Liver (tissue), 8 donors: ENCODE measurements at regions not wholly inside any gene's neighbourhood (a gene's known extent, or its start where the extent isn't known, plus 50 kb on each side); places are given as distances from the start of the nearest gene placed in this dataset.

ENCODE experiments used
- DNase-seq: peaks from one replicate; pipeline ENCODE4 v3.0.0-alpha.2; 2017; ENCODE audit warnings: low spot score
- H3K27ac ChIP-seq, 2 donors: one replicate each; pipeline ENCODE4 v1.7.0; 2013; ENCODE audit warnings: inconsistent platforms in 2 of 2, low read length in 2 of 2, control low read depth in 1 of 2, low read depth in 1 of 2, mild to moderate bottlenecking in 1 of 2
- H3K27me3 ChIP-seq, 4 donors: one replicate each; pipeline versions ENCODE4 v1.6.1 to v1.7.0; 2013; ENCODE audit warnings: low read length in 3 of 4, inconsistent platforms in 1 of 4, mild to moderate bottlenecking in 1 of 4, moderate library complexity in 1 of 4; ENCODE audit not compliant: control insufficient read depth in 4 of 4, insufficient read depth in 4 of 4
- H3K36me3 ChIP-seq, 4 donors: one replicate each; pipeline versions ENCODE4 v1.6.1 to v1.7.0; 2013; ENCODE audit warnings: low read length in 3 of 4, mild to moderate bottlenecking in 3 of 4, low read depth in 1 of 4, moderate library complexity in 1 of 4; ENCODE audit not compliant: control insufficient read depth in 4 of 4, insufficient read depth in 3 of 4
- H3K4me1 ChIP-seq, 4 donors: one replicate each; pipeline versions ENCODE4 v1.6.1 to v1.7.0; 2013; ENCODE audit warnings: low read length in 3 of 4, mild to moderate bottlenecking in 3 of 4, moderate library complexity in 1 of 4; ENCODE audit not compliant: control insufficient read depth in 4 of 4, insufficient read depth in 4 of 4
- H3K4me3 ChIP-seq, 3 donors: one replicate each; pipeline versions ENCODE4 v1.6.1 to v1.7.0; 2013; ENCODE audit warnings: low read length in 3 of 3, control low read depth in 1 of 3, low read depth in 1 of 3, mild to moderate bottlenecking in 1 of 3
- H3K9ac ChIP-seq, 2 donors: one replicate each; pipeline ENCODE4 v1.7.0; 2013; ENCODE audit warnings: low read length in 2 of 2, mild to moderate bottlenecking in 2 of 2, moderate library complexity in 2 of 2, control low read depth in 1 of 2, low read depth in 1 of 2
- H3K9me3 ChIP-seq, 4 donors: one replicate each; pipeline versions ENCODE4 v1.6.1 to v1.7.0; 2013; ENCODE audit warnings: low read length in 3 of 4; ENCODE audit not compliant: control insufficient read depth in 4 of 4
- EGR1 ChIP-seq, 2 donors: IDR thresholded peaks; 2 replicates each; pipeline ENCODE4 v1.6.1; 2016 to 2018; ENCODE audit warnings: antibody characterized with exemption in 2 of 2, low read depth in 2 of 2
- FOXA1 ChIP-seq: IDR thresholded peaks from 2 replicates; pipeline ENCODE4 v1.6.1; 2016; ENCODE audit warnings: antibody characterized with exemption
- FOXA2 ChIP-seq: IDR thresholded peaks from 2 replicates; pipeline ENCODE4 v1.6.1; 2016; ENCODE audit warnings: antibody characterized with exemption
- GABPA ChIP-seq, 2 donors: IDR thresholded peaks in 1 of 2; conservative IDR thresholded peaks in 1 of 2; 2 replicates each; pipeline ENCODE4 v1.6.1; 2016; ENCODE audit warnings: antibody characterized with exemption in 2 of 2, mild to moderate bottlenecking in 1 of 2, moderate library complexity in 1 of 2
- HNF4A ChIP-seq, 2 donors: conservative IDR thresholded peaks; 2 replicates each; pipeline ENCODE4 v1.6.1; 2016; ENCODE audit warnings: antibody characterized with exemption in 2 of 2, mild to moderate bottlenecking in 2 of 2
- HNF4G ChIP-seq: IDR thresholded peaks from 2 replicates; pipeline ENCODE4 v1.6.1; 2016; ENCODE audit warnings: antibody characterized with exemption
- JUND ChIP-seq, 2 donors: IDR thresholded peaks; 2 replicates each; pipeline ENCODE4 v1.6.1; 2016; ENCODE audit warnings: antibody characterized with exemption in 2 of 2
- NR2F2 ChIP-seq: IDR thresholded peaks from 2 replicates; pipeline ENCODE4 v1.6.1; 2016; ENCODE audit warnings: antibody characterized with exemption
- RAD21 ChIP-seq, 2 donors: IDR thresholded peaks; 2 replicates each; pipeline ENCODE4 v1.6.1; 2016; ENCODE audit warnings: antibody characterized with exemption in 2 of 2, mild to moderate bottlenecking in 2 of 2
- RXRA ChIP-seq, 2 donors: IDR thresholded peaks; 2 replicates each; pipeline ENCODE4 v1.6.1; 2017 to 2018; ENCODE audit warnings: antibody characterized with exemption in 2 of 2, mild to moderate bottlenecking in 1 of 2
- SP1 ChIP-seq: IDR thresholded peaks from 2 replicates; pipeline ENCODE4 v1.6.1; 2018; ENCODE audit warnings: antibody characterized with exemption, mild to moderate bottlenecking
- TAF1 ChIP-seq: conservative IDR thresholded peaks from 2 replicates; pipeline ENCODE4 v1.6.1; 2016; ENCODE audit warnings: antibody characterized with exemption, mild to moderate bottlenecking
- YY1 ChIP-seq: IDR thresholded peaks from 2 replicates; pipeline ENCODE4 v1.6.1; 2016; ENCODE audit warnings: antibody characterized with exemption, mild to moderate bottlenecking
- WGBS: extraction: QIAGEN DNeasy Blood & Tissue Kit; methylation state at CpG from one replicate; pipeline ENCODE4 v1.1.7; 2013; 5-methylcytosine and 5-hydroxymethylcytosine counted together
- TF ChIP-seq, protein P1 (sequence below): IDR thresholded peaks from 2 replicates; pipeline ENCODE4 v1.6.1; 2016; ENCODE audit warnings: antibody characterized with exemption
- TF ChIP-seq, protein P2 (sequence below): fragments of 150-350 bp; IDR thresholded peaks from 2 replicates; pipeline ENCODE4 v1.5.1; 2017; ENCODE audit warnings: improper control_type of control experiment, low read depth, low read length; ENCODE audit not compliant: missing input control
- TF ChIP-seq, protein P3 (sequence below): IDR thresholded peaks from 2 replicates; pipeline ENCODE4 v1.6.1; 2016; ENCODE audit warnings: antibody characterized with exemption
- TF ChIP-seq, protein P4 (sequence below): IDR thresholded peaks from 2 replicates; pipeline ENCODE4 v1.6.1; 2016; ENCODE audit warnings: antibody characterized with exemption, mild to moderate bottlenecking
- donor health status: healthy.
- donor health status: healthy.
- donor health status: healthy.
- donor health status: healthy.
- donor health status: healthy.

DNA sequence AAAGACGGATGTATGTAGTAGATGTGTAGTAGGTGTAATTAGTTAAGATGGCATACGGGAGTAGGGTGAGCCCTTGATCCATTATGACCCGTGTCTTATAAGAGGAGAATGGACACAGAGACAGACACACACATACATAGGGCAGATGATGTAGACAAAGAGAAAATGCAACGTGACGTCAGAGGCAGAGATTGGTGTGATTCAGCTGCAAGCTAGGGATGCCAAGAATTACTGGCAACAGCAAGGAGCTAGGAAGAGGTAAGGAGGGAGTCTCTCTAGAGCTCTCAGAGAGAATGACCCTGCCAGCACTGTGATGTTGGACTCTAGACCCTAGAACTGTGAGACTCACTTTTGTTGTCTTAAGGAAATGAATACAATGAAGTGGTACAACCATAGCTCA, 247.0 kb upstream of the HABP2 start (continued):
- TF ChIP-seq JUND (IDR thresholded peaks at IDR 0.05) = no peak
- TF ChIP-seq, protein P1, sequence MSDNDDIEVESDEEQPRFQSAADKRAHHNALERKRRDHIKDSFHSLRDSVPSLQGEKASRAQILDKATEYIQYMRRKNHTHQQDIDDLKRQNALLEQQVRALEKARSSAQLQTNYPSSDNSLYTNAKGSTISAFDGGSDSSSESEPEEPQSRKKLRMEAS = no peak

DNA sequence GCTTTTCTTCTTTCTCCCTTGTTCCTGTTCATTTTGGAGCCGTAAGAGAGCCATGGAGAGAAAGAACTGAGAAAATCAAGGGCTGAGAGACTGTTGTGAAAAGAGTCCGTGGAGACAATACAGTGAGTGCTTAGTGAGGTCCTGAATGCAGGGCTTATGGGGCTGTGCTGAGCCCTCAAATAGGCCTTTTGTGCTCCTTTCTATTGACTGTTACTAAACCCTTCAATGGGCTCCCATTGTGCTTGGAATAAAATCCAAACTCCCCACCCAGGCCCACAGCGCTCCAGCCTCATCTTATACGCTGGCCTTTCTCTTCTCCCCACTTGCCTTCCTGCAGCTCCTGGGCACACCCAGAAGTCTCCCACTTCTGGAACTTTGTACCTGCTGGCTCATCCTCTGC, 243.1 kb upstream of the HABP2 start:
- DNase-seq = no peak
- no peaks in the 10 kb centered on the region for H3K36me3 ChIP-seq
- H3K27ac ChIP-seq = no peak overlapping the region
- TF ChIP-seq, protein P2, sequence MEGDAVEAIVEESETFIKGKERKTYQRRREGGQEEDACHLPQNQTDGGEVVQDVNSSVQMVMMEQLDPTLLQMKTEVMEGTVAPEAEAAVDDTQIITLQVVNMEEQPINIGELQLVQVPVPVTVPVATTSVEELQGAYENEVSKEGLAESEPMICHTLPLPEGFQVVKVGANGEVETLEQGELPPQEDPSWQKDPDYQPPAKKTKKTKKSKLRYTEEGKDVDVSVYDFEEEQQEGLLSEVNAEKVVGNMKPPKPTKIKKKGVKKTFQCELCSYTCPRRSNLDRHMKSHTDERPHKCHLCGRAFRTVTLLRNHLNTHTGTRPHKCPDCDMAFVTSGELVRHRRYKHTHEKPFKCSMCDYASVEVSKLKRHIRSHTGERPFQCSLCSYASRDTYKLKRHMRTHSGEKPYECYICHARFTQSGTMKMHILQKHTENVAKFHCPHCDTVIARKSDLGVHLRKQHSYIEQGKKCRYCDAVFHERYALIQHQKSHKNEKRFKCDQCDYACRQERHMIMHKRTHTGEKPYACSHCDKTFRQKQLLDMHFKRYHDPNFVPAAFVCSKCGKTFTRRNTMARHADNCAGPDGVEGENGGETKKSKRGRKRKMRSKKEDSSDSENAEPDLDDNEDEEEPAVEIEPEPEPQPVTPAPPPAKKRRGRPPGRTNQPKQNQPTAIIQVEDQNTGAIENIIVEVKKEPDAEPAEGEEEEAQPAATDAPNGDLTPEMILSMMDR = no peak
- TF ChIP-seq YY1 (no peak), FOXA2 (no peak), NR2F2 (no peak), SP1 (no peak), TAF1 (no peak), FOXA1 (no peak), RAD21 (IDR thresholded peaks at IDR 0.05) (no peak), GABPA (IDR thresholded peaks at IDR 0.05 in 1 of 2, conservative IDR thresholded peaks at IDR 0.05 in 1 of 2) (no peak), RXRA (IDR thresholded peaks at IDR 0.05) (no peak), HNF4G (no peak), EGR1 (IDR thresholded peaks at IDR 0.05; ENCODE audit: low read depth in 2 of 2) (no peak)
- H3K9me3 ChIP-seq = no peaks in the 10 kb centered on the region
- no peak overlapping the region for H3K4me3 ChIP-seq
- H3K4me1 ChIP-seq = no peaks in the 10 kb centered on the region
- no peaks in the 10 kb centered on the region for H3K27me3 ChIP-seq
- 96% methylated on average over 4 of the region's 4 CpGs for WGBS
- H3K9ac ChIP-seq = no peak overlapping the region

DNA sequence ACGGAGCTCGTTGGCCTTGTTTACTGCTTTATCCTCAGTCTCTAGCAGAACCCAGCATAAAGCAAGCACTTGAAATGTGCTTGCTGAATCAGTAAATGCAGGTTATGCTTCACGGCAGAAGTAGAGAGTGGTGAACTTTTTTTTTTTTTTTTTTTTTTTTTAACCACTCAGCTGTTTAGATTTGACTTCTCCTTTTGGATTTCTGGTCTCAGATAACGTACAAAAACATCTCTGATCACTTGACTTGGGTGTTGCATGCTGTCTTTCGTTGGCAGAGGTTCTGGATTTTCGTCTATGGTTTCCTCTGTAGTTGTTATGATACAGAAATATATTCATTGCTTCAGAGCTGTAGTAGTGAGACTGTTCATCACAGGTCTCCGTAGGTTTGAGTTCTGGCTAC, 242.5 kb upstream of the HABP2 start:
- Histone ChIP-seq H3K4me3 (no peak overlapping the region), H3K4me1 (no peaks in the 10 kb centered on the region), H3K36me3 (no peaks in the 10 kb centered on the region), H3K27ac (no peak overlapping the region), H3K9ac (no peak overlapping the region), H3K9me3 (no peaks in the 10 kb centered on the region), H3K27me3 (no peaks in the 10 kb centered on the region)
- TF ChIP-seq, protein P3, sequence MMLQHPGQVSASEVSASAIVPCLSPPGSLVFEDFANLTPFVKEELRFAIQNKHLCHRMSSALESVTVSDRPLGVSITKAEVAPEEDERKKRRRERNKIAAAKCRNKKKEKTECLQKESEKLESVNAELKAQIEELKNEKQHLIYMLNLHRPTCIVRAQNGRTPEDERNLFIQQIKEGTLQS = no peak
- TF ChIP-seq, protein P4, sequence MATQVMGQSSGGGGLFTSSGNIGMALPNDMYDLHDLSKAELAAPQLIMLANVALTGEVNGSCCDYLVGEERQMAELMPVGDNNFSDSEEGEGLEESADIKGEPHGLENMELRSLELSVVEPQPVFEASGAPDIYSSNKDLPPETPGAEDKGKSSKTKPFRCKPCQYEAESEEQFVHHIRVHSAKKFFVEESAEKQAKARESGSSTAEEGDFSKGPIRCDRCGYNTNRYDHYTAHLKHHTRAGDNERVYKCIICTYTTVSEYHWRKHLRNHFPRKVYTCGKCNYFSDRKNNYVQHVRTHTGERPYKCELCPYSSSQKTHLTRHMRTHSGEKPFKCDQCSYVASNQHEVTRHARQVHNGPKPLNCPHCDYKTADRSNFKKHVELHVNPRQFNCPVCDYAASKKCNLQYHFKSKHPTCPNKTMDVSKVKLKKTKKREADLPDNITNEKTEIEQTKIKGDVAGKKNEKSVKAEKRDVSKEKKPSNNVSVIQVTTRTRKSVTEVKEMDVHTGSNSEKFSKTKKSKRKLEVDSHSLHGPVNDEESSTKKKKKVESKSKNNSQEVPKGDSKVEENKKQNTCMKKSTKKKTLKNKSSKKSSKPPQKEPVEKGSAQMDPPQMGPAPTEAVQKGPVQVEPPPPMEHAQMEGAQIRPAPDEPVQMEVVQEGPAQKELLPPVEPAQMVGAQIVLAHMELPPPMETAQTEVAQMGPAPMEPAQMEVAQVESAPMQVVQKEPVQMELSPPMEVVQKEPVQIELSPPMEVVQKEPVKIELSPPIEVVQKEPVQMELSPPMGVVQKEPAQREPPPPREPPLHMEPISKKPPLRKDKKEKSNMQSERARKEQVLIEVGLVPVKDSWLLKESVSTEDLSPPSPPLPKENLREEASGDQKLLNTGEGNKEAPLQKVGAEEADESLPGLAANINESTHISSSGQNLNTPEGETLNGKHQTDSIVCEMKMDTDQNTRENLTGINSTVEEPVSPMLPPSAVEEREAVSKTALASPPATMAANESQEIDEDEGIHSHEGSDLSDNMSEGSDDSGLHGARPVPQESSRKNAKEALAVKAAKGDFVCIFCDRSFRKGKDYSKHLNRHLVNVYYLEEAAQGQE = no peak
- no peak for TF ChIP-seq HNF4A (conservative IDR thresholded peaks at IDR 0.05)
- TF ChIP-seq RAD21 (IDR thresholded peaks at IDR 0.05) = no peak
- no peak for TF ChIP-seq YY1
- TF ChIP-seq GABPA (IDR thresholded peaks at IDR 0.05 in 1 of 2, conservative IDR thresholded peaks at IDR 0.05 in 1 of 2) = no peak
- no peak for TF ChIP-seq HNF4G
- TF ChIP-seq, protein P1 = no peak
- TF ChIP-seq EGR1 (IDR thresholded peaks at IDR 0.05; ENCODE audit: low read depth in 2 of 2) = no peak
- TF ChIP-seq RXRA (IDR thresholded peaks at IDR 0.05) = no peak
- no peak for DNase-seq
- 57% methylated on average over 7 of the region's 7 CpGs for WGBS
